H1 (cell line): ENCODE measurements at regions not wholly inside any gene's neighbourhood (a gene's known extent, or its start where the extent isn't known, plus 50 kb on each side); places are given as distances from the start of the nearest gene placed in this dataset.

Source experiments
- CTCF ChIA-PET: fragments of 300-600 bp; sonication (Branson Sonifier 250); formaldehyde crosslinking; loops from one replicate; lab custom pipeline; 2021; ENCODE audit not compliant: partially characterized antibody; lab: Charles Lee
- POLR2A ChIA-PET: fragments of 300-600 bp; sonication (Branson Sonifier 250); formaldehyde crosslinking; loops from one replicate; lab custom pipeline; 2021; ENCODE audit warnings: inconsistent platforms; ENCODE audit not compliant: partially characterized antibody; lab: Charles Lee
- DNase-seq, 2 experiments: peaks; one replicate each; pipeline versions ENCODE4 v3.0.0 to v3.0.0-alpha.2; 2010 to 2022; ENCODE audit warnings: low spot score in 2 of 2, low read depth in 1 of 2, mixed read lengths in 1 of 2
- FAIRE-seq: peaks from 2 replicates; lab custom pipeline; 2011; peaks lifted over from hg19 to GRCh38; lab: Jason Lieb, UNC
- H2AFZ ChIP-seq: 2 replicates; pipeline ENCODE4 v1.8.1; 2012; ENCODE audit warnings: low read length, inconsistent platforms
- H2AK5ac ChIP-seq: 2 replicates; pipeline ENCODE4 v1.6.1; 2013; ENCODE audit warnings: low read depth, low read length
- H2BK120ac ChIP-seq: replicated peaks from 2 replicates; pipeline ENCODE3; 2013; ENCODE audit warnings: low read depth, low read length, inconsistent platforms
- H2BK12ac ChIP-seq: 2 replicates; pipeline ENCODE4 v1.6.1; 2013; ENCODE audit warnings: low read depth, low read length
- H2BK15ac ChIP-seq: 2 replicates; pipeline ENCODE4 v1.6.1; 2013; ENCODE audit warnings: low read length
- H2BK20ac ChIP-seq: 2 replicates; pipeline ENCODE4 v1.6.1; 2013; ENCODE audit warnings: low read length
- H2BK5ac ChIP-seq: 2 replicates; pipeline ENCODE4 v1.6.1; 2013; ENCODE audit warnings: low read depth, low read length
- H3K14ac ChIP-seq: 2 replicates; pipeline ENCODE4 v1.6.1; 2013; ENCODE audit warnings: inconsistent platforms; ENCODE audit not compliant: insufficient read length
- H3K18ac ChIP-seq: 2 replicates; pipeline ENCODE4 v1.6.1; 2013; ENCODE audit warnings: low read length; ENCODE audit errors: extremely low read depth
- H3K23ac ChIP-seq: 2 replicates; pipeline ENCODE4 v1.6.1; 2013; ENCODE audit warnings: inconsistent platforms; ENCODE audit not compliant: insufficient read length
- H3K23me2 ChIP-seq: 2 replicates; pipeline ENCODE4 v1.6.1; 2013; ENCODE audit warnings: low read depth, low read length
- H3K27ac ChIP-seq: 2 replicates; pipeline ENCODE4 v1.6.1; 2011; ENCODE audit warnings: low read depth, low read length, inconsistent platforms
- H3K27me3 ChIP-seq, 4 experiments: replicated peaks in 1 of 4; 1 replicate in 1 of 4; 2 replicates in 3 of 4; pipeline versions ENCODE4 v1.6.1 to v1.8.1; 2011 to 2013; ENCODE audit warnings: low read length in 3 of 4, mild to moderate bottlenecking in 3 of 4, inconsistent platforms in 2 of 4, mixed read lengths in 2 of 4, moderate library complexity in 1 of 4; ENCODE audit not compliant: control insufficient read depth in 3 of 4, insufficient read depth in 3 of 4; ENCODE audit errors: extremely low read depth in 1 of 4
- H3K36me3 ChIP-seq, 4 experiments: 2 replicates each; pipeline versions ENCODE4 v1.6.1 to v1.8.1; 2011 to 2013; ENCODE audit warnings: mild to moderate bottlenecking in 4 of 4, low read length in 3 of 4, moderate library complexity in 2 of 4, control low read depth in 1 of 4, inconsistent platforms in 1 of 4; ENCODE audit not compliant: insufficient read depth in 4 of 4, control insufficient read depth in 2 of 4
- H3K4ac ChIP-seq: replicated peaks from 2 replicates; pipeline ENCODE3; 2013; ENCODE audit warnings: low read length, low read depth, mixed read lengths, inconsistent platforms; ENCODE audit not compliant: insufficient read length
- H3K4me1 ChIP-seq, 4 experiments: replicated peaks in 1 of 4; 1 replicate in 1 of 4; 2 replicates in 3 of 4; pipeline versions ENCODE4 v1.6.1 to v1.8.1; 2011 to 2013; ENCODE audit warnings: low read length in 3 of 4, inconsistent platforms in 2 of 4, mixed read lengths in 1 of 4; ENCODE audit not compliant: insufficient read depth in 4 of 4, control insufficient read depth in 3 of 4
- H3K4me2 ChIP-seq, 2 experiments: 2 replicates each; pipeline versions ENCODE4 v1.6.1 to v1.8.1; 2011 to 2013; ENCODE audit warnings: low read depth in 2 of 2, low read length in 2 of 2, control low read depth in 1 of 2, inconsistent platforms in 1 of 2, mild to moderate bottlenecking in 1 of 2; ENCODE audit not compliant: insufficient read depth in 1 of 2
- H3K4me3 ChIP-seq, 4 experiments: fragments of 200-600, 300-600 bp in 1 of 4; sonication (generic), shearing (Covaris generic), sonication (Bioruptor Twin) in 1 of 4; 2 replicates each; pipeline versions ENCODE4 v1.5.1 to v1.8.1; 2011 to 2016; ENCODE audit warnings: low read length in 4 of 4, low read depth in 3 of 4, control low read depth in 2 of 4, inconsistent platforms in 2 of 4, mild to moderate bottlenecking in 2 of 4, mixed read lengths in 1 of 4, moderate library complexity in 1 of 4; ENCODE audit not compliant: insufficient read depth in 2 of 4; ENCODE audit errors: extremely low read depth in 1 of 4
- H3K56ac ChIP-seq: replicated peaks from 2 replicates; pipeline ENCODE3; 2013; ENCODE audit warnings: low read depth, mild to moderate bottlenecking, mixed read lengths, low read length, inconsistent platforms; ENCODE audit not compliant: insufficient read length
- H3K79me1 ChIP-seq: 2 replicates; pipeline ENCODE4 v1.6.1; 2013; ENCODE audit warnings: low read depth, low read length, control low read depth
- H3K79me2 ChIP-seq, 2 experiments: 2 replicates each; pipeline versions ENCODE4 v1.6.1 to v1.8.1; 2012 to 2013; ENCODE audit warnings: low read length in 2 of 2, mild to moderate bottlenecking in 2 of 2, inconsistent platforms in 1 of 2; ENCODE audit not compliant: insufficient read depth in 2 of 2, control insufficient read depth in 1 of 2
- H3K9ac ChIP-seq, 4 experiments: replicated peaks in 1 of 4; 1 replicate in 1 of 4; 2 replicates in 3 of 4; pipeline versions ENCODE4 v1.6.1 to v1.8.1; 2011 to 2013; ENCODE audit warnings: low read depth in 3 of 4, low read length in 3 of 4, control low read depth in 2 of 4, mild to moderate bottlenecking in 2 of 4, moderate library complexity in 2 of 4, inconsistent platforms in 1 of 4; ENCODE audit errors: extremely low read depth in 1 of 4
- H3K9me3 ChIP-seq, 2 experiments: 2 replicates each; pipeline versions ENCODE4 v1.6.1 to v1.8.1; 2012 to 2013; ENCODE audit warnings: mild to moderate bottlenecking in 2 of 2, moderate library complexity in 2 of 2, control low read depth in 1 of 2, inconsistent platforms in 1 of 2, low read depth in 1 of 2, low read length in 1 of 2, mixed read lengths in 1 of 2; ENCODE audit not compliant: insufficient read depth in 2 of 2
- H4K20me1 ChIP-seq, 2 experiments: replicated peaks in 1 of 2; 2 replicates each; pipeline versions ENCODE3 to v1.8.1; 2011 to 2013; ENCODE audit warnings: inconsistent platforms in 2 of 2, low read length in 2 of 2, mild to moderate bottlenecking in 1 of 2; ENCODE audit not compliant: insufficient read depth in 2 of 2, control insufficient read depth in 1 of 2
- H4K5ac ChIP-seq: 2 replicates; pipeline ENCODE4 v1.6.1; 2013; ENCODE audit warnings: low read length, low read depth, mixed read lengths, inconsistent platforms; ENCODE audit not compliant: insufficient read length
- H4K8ac ChIP-seq: 2 replicates; pipeline ENCODE4 v1.8.0; 2013; ENCODE audit warnings: mild to moderate bottlenecking, moderate library complexity, low read length, inconsistent platforms; ENCODE audit not compliant: insufficient read depth; ENCODE audit errors: extremely low read depth
- H4K91ac ChIP-seq: replicated peaks from 2 replicates; pipeline ENCODE3; 2013; ENCODE audit warnings: low read length, mixed read lengths, inconsistent platforms; ENCODE audit not compliant: insufficient read length
- BACH1 ChIP-seq: IDR thresholded peaks from 2 replicates; pipeline ENCODE4 v1.6.1; 2012; ENCODE audit warnings: low read length, improper control_type of control experiment
- CTBP2 ChIP-seq: IDR thresholded peaks from 2 replicates; pipeline ENCODE4 v1.7.0; 2011; ENCODE audit warnings: borderline replicate concordance, mild to moderate bottlenecking, moderate library complexity, mixed read lengths, low read length; ENCODE audit not compliant: insufficient read depth, insufficient read length
- EZH2 ChIP-seq: fragments of 200-600 bp; sonication (generic); IDR thresholded peaks from 2 replicates; pipeline ENCODE4 v1.7.1; 2012; ENCODE audit warnings: low read depth, mild to moderate bottlenecking, moderate library complexity, low read length, inconsistent platforms; ENCODE audit not compliant: severe bottlenecking
- FOSL1 ChIP-seq: IDR thresholded peaks from 2 replicates; pipeline ENCODE4 v1.6.1; 2011; ENCODE audit warnings: mild to moderate bottlenecking, low read depth, low read length, moderate library complexity; ENCODE audit not compliant: insufficient read depth
- GTF2F1 ChIP-seq: IDR thresholded peaks from 2 replicates; pipeline ENCODE4 v1.6.1; 2012; ENCODE audit warnings: low read depth, low read length, improper control_type of control experiment, borderline replicate concordance
- KDM4A ChIP-seq: IDR thresholded peaks from one replicate; pipeline ENCODE4 v1.7.1; 2012; ENCODE audit warnings: low read depth, mild to moderate bottlenecking, moderate library complexity, low read length, inconsistent platforms; ENCODE audit not compliant: severe bottlenecking
- NANOG ChIP-seq: IDR thresholded peaks from 2 replicates; pipeline ENCODE4 v1.6.1; 2011; ENCODE audit warnings: low read length, low read depth, mild to moderate bottlenecking, inconsistent platforms; ENCODE audit not compliant: insufficient read depth, poor library complexity, severe bottlenecking
- RAD21 ChIP-seq, 2 experiments: IDR thresholded peaks in 1 of 2; conservative IDR thresholded peaks in 1 of 2; 2 replicates each; pipeline ENCODE4 v1.6.1; 2011; ENCODE audit warnings: low read depth in 2 of 2, low read length in 2 of 2, improper control_type of control experiment in 1 of 2, inconsistent platforms in 1 of 2, mild to moderate bottlenecking in 1 of 2, moderate library complexity in 1 of 2
- RBBP5 ChIP-seq: IDR thresholded peaks from 2 replicates; pipeline ENCODE4 v1.7.1; 2012; ENCODE audit warnings: low read depth, mild to moderate bottlenecking, inconsistent platforms, low read length, moderate library complexity, borderline replicate concordance
- SRF ChIP-seq: IDR thresholded peaks from 2 replicates; pipeline ENCODE4 v1.6.1; 2011; ENCODE audit warnings: mild to moderate bottlenecking, low read depth, low read length, moderate library complexity
- WGBS, 2 experiments: shearing (Covaris generic) in 1 of 2; methylation state at CpG; one replicate each; pipeline versions ENCODE4 v1.1.6 to v1.1.7; 2013 to 2015; ENCODE audit warnings: low lambda C conversion rate in 2 of 2, mixed read lengths in 2 of 2, inconsistent platforms in 1 of 2, low coverage in 1 of 2, missing lambda C conversion rate in 1 of 2; ENCODE audit not compliant: insufficient replicate concordance in 2 of 2, insufficient coverage in 1 of 2, insufficient read length in 1 of 2; ENCODE audit errors: extremely low coverage in 1 of 2, missing lambda C conversion rate in 1 of 2; 5-methylcytosine and 5-hydroxymethylcytosine counted together

DNA sequence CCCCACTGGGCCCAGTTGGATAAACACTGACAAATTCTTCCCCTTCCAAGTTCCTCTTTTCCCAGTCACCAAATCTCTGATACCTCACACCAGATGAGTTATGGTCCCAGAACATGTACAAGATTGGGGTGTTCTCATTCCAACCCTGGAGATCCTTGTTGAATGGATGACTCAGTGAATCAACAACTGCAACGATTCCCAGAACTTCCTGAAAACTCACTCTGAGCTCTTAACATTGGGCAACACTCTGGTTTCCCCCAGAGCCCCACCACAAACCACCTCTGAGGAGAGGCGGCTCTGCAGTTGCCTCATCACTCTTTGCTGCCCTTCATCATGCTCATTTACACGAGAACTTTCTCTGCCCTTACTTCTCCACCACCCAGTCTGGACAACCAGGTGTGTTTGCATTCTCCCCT, 115.2 kb downstream of the MRPL14 start:
- POLR2A ChIA-PET, result interaction anchor here (1.1 kb wide), 1 partner anchor 8 kb away, joined by 3 read pairs; no protein-coding TSS in a partner anchor
- H3K18ac ChIP-seq, result no peak overlapping the region
- TF ChIP-seq RBBP5 (no peak), CTBP2 (no peak), EZH2 (no peak), BACH1 (no peak), RAD21 (IDR thresholded peaks at IDR 0.05 in 1 of 2, conservative IDR thresholded peaks at IDR 0.05 in 1 of 2; ENCODE audit: low read depth in 2 of 2, low read length in 2 of 2) (no peak), NANOG (no peak), KDM4A (no peak), SRF (no peak), FOSL1 (no peak), GTF2F1 (no peak)

More for the DNA sequence above, 115.2 kb downstream of the MRPL14 start:
- H3K9ac ChIP-seq, result no peak overlapping the region
- H3K27ac ChIP-seq, result no peak overlapping the region
- H2BK120ac ChIP-seq, result no peak overlapping the region
- CTCF ChIA-PET, result interaction anchor here (0.8 to 24.5 kb wide), 8 partner anchors 10 to 331 kb away, joined by 3 to 331 read pairs (median 4); no protein-coding TSS in a partner anchor
- no peak for FAIRE-seq
- peaks cover 0 to 3% (median 0%) of the 10 kb centered on the region in 4 experiments; a peak in 1 of 7 replicates for H3K27me3 ChIP-seq
- H3K79me2 ChIP-seq, result no peaks in the 10 kb centered on the region
- H4K91ac ChIP-seq, result no peak overlapping the region
- H3K23me2 ChIP-seq, result peaks cover 3% of the 10 kb centered on the region
- H3K4me1 ChIP-seq, result peaks cover 1 to 4% (median 3%) of the 10 kb centered on the region in 4 experiments
- H2BK12ac ChIP-seq, result no peak overlapping the region
- no peak overlapping the region for H3K4me2 ChIP-seq
- no peaks in the 10 kb centered on the region for H3K79me1 ChIP-seq
- no peak overlapping the region for H3K56ac ChIP-seq
- DNase-seq, result no peak
- 88% methylated on average over 3 of the region's 3 CpGs; no CpG with 5 or more reads in 1 of the 2 experiments for WGBS, 2 experiments
- no peak overlapping the region for H2BK5ac ChIP-seq
- no peak overlapping the region for H2BK15ac ChIP-seq
- no peaks in the 10 kb centered on the region for H4K20me1 ChIP-seq
- no peak overlapping the region for H3K4me3 ChIP-seq
- no peak overlapping the region for H3K23ac ChIP-seq
- H2AFZ ChIP-seq, result no peak overlapping the region
- no peaks in the 10 kb centered on the region for H3K9me3 ChIP-seq
- H3K4ac ChIP-seq, result no peak overlapping the region
- H3K14ac ChIP-seq, result no peak overlapping the region
- H2BK20ac ChIP-seq, result no peak overlapping the region
- no peak overlapping the region for H2AK5ac ChIP-seq
- no peak overlapping the region for H4K8ac ChIP-seq
- no peaks in the 10 kb centered on the region for H3K36me3 ChIP-seq
- no peak overlapping the region for H4K5ac ChIP-seq
